Stimulated activated CD8-positive, alpha-beta memory T cell treated with anti-CD3 and anti-CD28 coated beads, Interleukin-7, amount 100 ng/mL, for 24 hours (primary cell): ENCODE measurements at regions not wholly inside any gene's neighbourhood (a gene's known extent, or its start where the extent isn't known, plus 50 kb on each side); places are given as distances from the start of the nearest gene placed in this dataset.

Experiments used
- DNase-seq: peaks from one replicate; pipeline ENCODE4 v3.0.0-alpha.2; 2020; ENCODE audit warnings: low read depth

GRCh38 chr22:23409976-23410375 lies 170.1 kb downstream of the IGLL1 start:
- DNase-seq, result no peak

GRCh38 chr22:23408321-23408720 lies 171.8 kb downstream of the IGLL1 start:
- no peak for DNase-seq

GRCh38 chr22:23405366-23405851 lies 174.7 kb downstream of the IGLL1 start:
- no peak for DNase-seq

- no peak for DNase-seq
These were observed 175.3 kb downstream of the IGLL1 start for GRCh38 chr22:23404689-23405365.

GRCh38 chr22:23403720-23404688 lies 176.1 kb downstream of the IGLL1 start:
- no peak for DNase-seq

- no peak for DNase-seq
These were observed 176.9 kb downstream of the IGLL1 start for GRCh38 chr22:23403152-23403719.

- DNase-seq, result no peak
These were observed 177.6 kb downstream of the IGLL1 start for GRCh38 chr22:23402275-23403151.

GRCh38 chr22:23401910-23402274 lies 178.2 kb downstream of the IGLL1 start:
- no peak for DNase-seq

GRCh38 chr22:23401111-23401909 lies 178.8 kb downstream of the IGLL1 start:
- DNase-seq, result no peak

GRCh38 chr22:23400286-23400981 lies 179.7 kb downstream of the IGLL1 start:
- no peak for DNase-seq

- no peak for DNase-seq
These were observed 180.5 kb downstream of the IGLL1 start for GRCh38 chr22:23399367-23400285.

- no peak for DNase-seq
These were observed 181.3 kb downstream of the IGLL1 start for GRCh38 chr22:23398701-23399366.

GRCh38 chr22:23397613-23398567 lies 182.2 kb downstream of the IGLL1 start:
- DNase-seq, result no peak

- DNase-seq, result no peak
These were observed 183.0 kb downstream of the IGLL1 start for GRCh38 chr22:23397008-23397612.

GRCh38 chr22:23396362-23397007 lies 183.6 kb downstream of the IGLL1 start:
- no peak for DNase-seq
